22Rv1 (cell line): ENCODE measurements at regions not wholly inside any gene's neighbourhood (a gene's known extent, or its start where the extent isn't known, plus 50 kb on each side); places are given as distances from the start of the nearest gene placed in this dataset.

Experiments used
- H3K27ac ChIP-seq: fragments of 450-650 bp; 2 replicates; pipeline ENCODE4 v1.5.1; 2017
- CTCF ChIP-seq: fragments of 450-650 bp; IDR thresholded peaks from 2 replicates; pipeline ENCODE4 v1.5.1; 2017; ENCODE audit warnings: mild to moderate bottlenecking
- ZFX ChIP-seq: fragments of 450-650 bp; IDR thresholded peaks from 2 replicates; pipeline ENCODE4 v1.6.1; 2017; ENCODE audit warnings: antibody characterized with exemption, borderline replicate concordance

DNA sequence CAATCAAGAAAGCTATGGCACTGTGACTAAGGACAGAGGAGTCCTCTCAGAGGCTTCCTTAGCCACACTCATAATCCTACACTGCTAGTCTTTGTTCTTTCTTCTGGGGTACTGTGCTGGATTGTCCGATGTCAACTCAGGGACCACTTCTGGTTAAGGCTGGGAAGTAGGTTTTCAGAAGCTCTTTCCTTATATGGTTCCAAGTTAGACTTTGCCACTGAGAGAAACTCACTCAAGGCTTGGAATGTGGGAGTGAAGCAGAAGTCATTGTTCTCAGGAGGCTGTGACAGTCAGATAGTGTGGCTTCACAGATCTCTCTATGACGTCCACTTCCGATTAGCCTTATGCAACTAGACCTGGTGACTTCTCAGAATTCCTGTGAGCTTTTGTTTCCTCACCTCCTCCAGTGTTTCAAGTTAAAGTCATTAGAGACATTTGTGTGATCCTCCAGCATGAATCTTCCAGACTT, 317.3 kb upstream of the F9 start:
- H3K27ac ChIP-seq: no peak overlapping the region
- TF ChIP-seq ZFX (no peak), CTCF (no peak)

DNA sequence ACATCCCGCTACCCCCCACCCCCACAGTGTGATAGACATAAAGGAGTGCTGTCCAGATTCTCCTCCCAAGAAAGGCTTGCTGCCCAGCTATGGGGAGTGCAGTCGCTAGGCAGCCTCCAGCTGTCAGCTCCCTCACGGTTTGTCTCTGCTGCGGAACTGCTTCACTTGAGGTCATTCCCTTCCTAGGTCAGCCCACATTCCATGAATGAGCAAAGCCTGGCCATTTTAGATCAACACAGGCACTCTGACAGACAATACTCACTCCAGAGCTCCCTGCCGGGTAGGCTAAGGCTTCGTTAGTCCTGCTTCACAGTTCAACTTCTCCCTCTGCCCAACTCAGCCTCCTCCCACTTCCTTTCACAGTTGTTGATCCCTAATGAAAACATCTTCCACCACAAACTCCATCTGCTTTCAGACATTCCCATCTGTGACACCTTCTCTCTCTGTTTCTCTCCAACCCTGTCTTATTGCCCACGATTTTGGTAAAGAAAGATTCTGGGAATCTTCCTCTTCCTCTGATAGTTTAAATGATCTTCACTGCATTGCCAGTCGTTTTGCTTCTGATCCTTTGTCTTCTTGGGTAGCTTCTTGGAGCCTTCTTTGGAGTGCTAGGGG, 318.9 kb upstream of the F9 start:
- TF ChIP-seq CTCF: no peak
- no peak for TF ChIP-seq ZFX
- no peak overlapping the region for H3K27ac ChIP-seq

GRCh38 chrX:139209342-139209741, 321.2 kb upstream of the F9 start:
- TF ChIP-seq ZFX: no peak
- TF ChIP-seq CTCF: no peak
- H3K27ac ChIP-seq: no peak overlapping the region

GRCh38 chrX:139207655-139208054, 322.9 kb upstream of the F9 start:
- TF ChIP-seq CTCF (no peak), ZFX (no peak)
- no peak overlapping the region for H3K27ac ChIP-seq

DNA sequence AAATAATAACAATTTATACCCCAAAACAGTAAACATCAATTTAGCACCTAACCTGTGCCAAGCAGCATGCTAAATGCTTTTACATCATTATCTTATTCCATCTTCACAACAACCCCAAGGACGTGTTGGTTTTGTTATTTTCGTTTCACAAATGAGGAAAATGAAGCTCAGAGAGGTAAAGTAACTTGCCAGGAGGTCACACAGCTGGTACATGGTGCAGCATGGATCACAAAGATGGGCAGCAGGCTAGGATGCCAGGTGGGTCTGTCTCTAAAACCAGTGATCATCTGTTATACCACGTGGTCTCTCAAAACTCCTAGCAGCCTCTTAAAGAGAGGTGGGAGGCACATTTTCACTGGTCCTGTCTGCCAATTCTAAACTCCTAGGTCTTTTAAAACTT, 323.6 kb upstream of the F9 start:
- no peak overlapping the region for H3K27ac ChIP-seq
- TF ChIP-seq ZFX (no peak), CTCF (no peak)

DNA sequence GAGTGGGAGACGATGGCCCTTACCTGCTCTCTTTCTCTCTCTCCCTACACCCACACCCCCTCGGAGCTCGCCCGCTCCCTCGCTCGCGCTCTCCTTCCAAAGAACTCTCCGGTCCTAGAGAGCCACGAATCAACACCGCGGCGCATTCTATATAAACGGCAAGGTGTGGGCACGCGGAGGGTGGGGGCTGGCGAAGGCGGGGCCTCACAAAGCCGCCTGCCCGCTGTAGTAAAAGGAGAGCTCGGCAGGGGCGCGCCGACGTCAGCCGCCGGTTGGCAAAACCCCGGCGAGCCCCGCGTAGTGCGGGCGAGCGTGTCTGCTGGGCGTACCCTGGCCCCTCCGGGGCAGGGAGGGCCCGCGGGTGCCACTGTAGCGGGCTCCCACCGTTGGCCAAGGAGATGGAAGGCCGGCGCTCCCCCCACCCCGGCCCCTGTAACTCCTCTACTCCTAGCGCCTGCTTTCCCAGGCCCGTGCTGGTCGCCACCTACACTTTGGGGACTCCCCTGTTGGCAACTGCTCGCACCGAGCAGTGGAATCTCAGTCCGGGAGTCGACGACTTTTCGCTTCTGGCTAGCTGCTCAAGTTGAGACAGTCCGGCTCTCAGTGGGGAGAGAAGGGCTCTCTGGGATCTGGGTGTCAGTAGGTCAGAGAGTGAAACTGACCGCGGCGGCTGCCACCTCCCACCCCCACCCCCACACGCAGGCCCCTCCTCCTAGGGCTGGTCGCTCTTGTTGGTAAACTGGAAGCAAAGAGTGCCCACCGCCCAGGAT, 325.5 kb upstream of the F9 start:
- peak overlapping the region; percentile 92 for H3K27ac ChIP-seq
- TF ChIP-seq ZFX (no peak), CTCF (peak; percentile 23)

- TF ChIP-seq CTCF: no peak
- no peak for TF ChIP-seq ZFX
- H3K27ac ChIP-seq: peak overlapping the region; percentile 92
Measured at GRCh38 chrX:139204571-139204897, 326.0 kb upstream of the F9 start.
